HepG2 (cell line): ENCODE measurements at regions not wholly inside any gene's neighbourhood (a gene's known extent, or its start where the extent isn't known, plus 50 kb on each side); places are given as distances from the start of the nearest gene placed in this dataset.

Source experiments
- ATAC-seq: fragments of 200-7000 bp; cut with Tn5 transposase; 3 replicates; pipeline ENCODE4 v1.9.1; 2020; ENCODE audit warnings: mild to moderate bottlenecking, moderate library complexity
- BruUV-seq: library from RNA; stranded (reverse); fragments of 400-500 nt; replicated peaks from 2 replicates; lab custom pipeline; 2021; lab: Mats Ljungman, UMichigan
- CTCF ChIA-PET: fragments of 300-600 bp; formaldehyde crosslinking; extraction: SDS; loops from one replicate; lab custom pipeline; 2021; ENCODE audit warnings: low total read pairs, inconsistent platforms, low intra/inter-chr PET ratio; lab: Yijun Ruan, JAX
- POLR2A ChIA-PET: fragments of 350-600 bp; sonication (Branson Sonifier 250); formaldehyde crosslinking; loops from one replicate; lab custom pipeline; 2020; ENCODE audit warnings: antibody characterized with exemption, inconsistent platforms; lab: Yijun Ruan, JAX
- DNase-seq: peaks from one replicate; pipeline ENCODE4 v3.0.0-alpha.2; 2015; ENCODE audit warnings: low spot score
- FAIRE-seq: peaks from 3 replicates; lab custom pipeline; 2011; peaks lifted over from hg19 to GRCh38; lab: Jason Lieb, UNC
- H2AFZ ChIP-seq: one replicate; pipeline ENCODE4 v1.6.1; 2011; ENCODE audit warnings: low read length, inconsistent platforms
- H3K27ac ChIP-seq: fragments of 300-600 bp; 3 replicates; pipeline ENCODE4 v1.8.0; 2011; ENCODE audit warnings: mixed run types, mild to moderate bottlenecking, mixed read lengths, low read length, inconsistent platforms; ENCODE audit not compliant: insufficient read depth; ENCODE audit errors: extremely low read length
- H3K27me3 ChIP-seq, 2 experiments: fragments of 200-600 bp in 1 of 2; 2 replicates in 1 of 2; 3 replicates in 1 of 2; pipeline versions ENCODE4 v1.6.0 to v1.8.0; 2011; ENCODE audit warnings: low read length in 2 of 2, mild to moderate bottlenecking in 2 of 2, moderate library complexity in 2 of 2, inconsistent platforms in 1 of 2; ENCODE audit not compliant: insufficient read depth in 2 of 2, control insufficient read depth in 1 of 2
- H3K36me3 ChIP-seq, 2 experiments: fragments of 200-600 bp in 1 of 2; replicated peaks in 1 of 2; 2 replicates in 1 of 2; 3 replicates in 1 of 2; pipeline versions ENCODE4 v1.5.1 to v1.8.0; 2011; ENCODE audit warnings: low read length in 2 of 2, inconsistent platforms in 1 of 2; ENCODE audit not compliant: insufficient read depth in 2 of 2, control insufficient read depth in 1 of 2
- H3K4me1 ChIP-seq: 2 replicates; pipeline ENCODE4 v1.5.1; 2012; ENCODE audit warnings: low read length, inconsistent platforms; ENCODE audit not compliant: insufficient read depth
- H3K4me2 ChIP-seq: 2 replicates; pipeline ENCODE4 v1.6.0; 2011; ENCODE audit warnings: low read depth, low read length, inconsistent platforms
- H3K4me3 ChIP-seq, 3 experiments: fragments of 200-600 bp in 1 of 3; sonication (generic), shearing (Covaris generic) in 1 of 3; replicated peaks in 1 of 3; 2 replicates each; pipeline ENCODE4 v1.5.1; 2011 to 2016; ENCODE audit warnings: low read length in 3 of 3, inconsistent platforms in 2 of 3, low read depth in 2 of 3, mild to moderate bottlenecking in 2 of 3, control low read depth in 1 of 3, mixed read lengths in 1 of 3; ENCODE audit not compliant: insufficient read depth in 1 of 3
- H3K79me2 ChIP-seq: one replicate; pipeline ENCODE4 v1.6.1; 2011; ENCODE audit warnings: low read length, inconsistent platforms; ENCODE audit not compliant: insufficient read depth
- H3K9ac ChIP-seq: 2 replicates; pipeline ENCODE4 v1.6.0; 2011; ENCODE audit warnings: mild to moderate bottlenecking, low read depth, low read length, inconsistent platforms; ENCODE audit not compliant: insufficient read depth
- H3K9me3 ChIP-seq: 2 replicates; pipeline ENCODE4 v1.5.1; 2012; ENCODE audit warnings: mild to moderate bottlenecking, low read length
- H4K20me1 ChIP-seq: 2 replicates; pipeline ENCODE4 v1.6.0; 2011; ENCODE audit warnings: inconsistent platforms, mild to moderate bottlenecking, low read length, moderate library complexity; ENCODE audit not compliant: insufficient read depth
- CBX5 ChIP-seq: sonication (generic); formaldehyde crosslinking; IDR thresholded peaks from 2 replicates; pipeline ENCODE4 v1.4.0; 2020; ENCODE audit warnings: missing genetic modification reagents, borderline replicate concordance
- CHD4 ChIP-seq: fragments of 200-600 bp; sonication (generic); IDR thresholded peaks from 2 replicates; pipeline ENCODE4 v1.7.0; 2017; ENCODE audit warnings: mild to moderate bottlenecking, low read length, borderline replicate concordance
- FOXC1 ChIP-seq: sonication (generic); formaldehyde crosslinking; IDR thresholded peaks from 2 replicates; pipeline ENCODE4 v1.8.0; 2022; ENCODE audit warnings: mild to moderate bottlenecking, missing genetic modification reagents, borderline replicate concordance
- FOXO1 ChIP-seq: sonication (generic); formaldehyde crosslinking; IDR thresholded peaks from 2 replicates; pipeline ENCODE4 v1.4.0; 2020; ENCODE audit warnings: missing genetic modification reagents
- KDM3A ChIP-seq: IDR thresholded peaks from 2 replicates; pipeline ENCODE4 v1.6.1; 2018; ENCODE audit warnings: low read depth, missing compliant biosample characterization
- KLF11 ChIP-seq: IDR thresholded peaks from 2 replicates; pipeline ENCODE4 v1.6.1; 2016; ENCODE audit warnings: missing compliant biosample characterization
- MATR3 ChIP-seq: sonication (generic); formaldehyde crosslinking; IDR thresholded peaks from 2 replicates; pipeline ENCODE4 v1.4.0; 2020; ENCODE audit warnings: missing genetic modification reagents
- MTF2 ChIP-seq: sonication (generic); formaldehyde crosslinking; IDR thresholded peaks from 2 replicates; pipeline ENCODE4 v1.5.0; 2020; ENCODE audit warnings: missing genetic modification reagents, borderline replicate concordance
- PAX8 ChIP-seq: sonication (generic); formaldehyde crosslinking; IDR thresholded peaks from 2 replicates; pipeline ENCODE4 v1.8.0; 2022; ENCODE audit warnings: mild to moderate bottlenecking, missing genetic modification reagents, borderline replicate concordance
- PHF8 ChIP-seq: sonication (generic); formaldehyde crosslinking; IDR thresholded peaks from 2 replicates; pipeline ENCODE4 v1.5.0; 2020; ENCODE audit warnings: missing genetic modification reagents
- RCOR2 ChIP-seq: IDR thresholded peaks from 2 replicates; pipeline ENCODE4 v1.6.1; 2016; ENCODE audit warnings: missing biosample characterization, missing genetic modification reagents
- REL ChIP-seq: sonication (generic); formaldehyde crosslinking; conservative IDR thresholded peaks from 2 replicates; pipeline ENCODE4 v1.8.0; 2022; ENCODE audit warnings: mild to moderate bottlenecking, missing genetic modification reagents, moderate library complexity
- RFXANK ChIP-seq: IDR thresholded peaks from 2 replicates; pipeline ENCODE4 v1.6.1; 2016
- RXRB ChIP-seq: IDR thresholded peaks from 2 replicates; pipeline ENCODE4 v1.6.1; 2016; ENCODE audit warnings: borderline replicate concordance, missing genetic modification reagents, missing compliant biosample characterization
- SRY ChIP-seq: sonication (generic); formaldehyde crosslinking; IDR thresholded peaks from 2 replicates; pipeline ENCODE4 v1.8.0; 2022; ENCODE audit warnings: mild to moderate bottlenecking, missing genetic modification reagents
- ZKSCAN1 ChIP-seq: fragments of 150-350 bp; IDR thresholded peaks from 2 replicates; pipeline ENCODE4 v1.6.1; 2014; ENCODE audit warnings: low read length
- ZNF121 ChIP-seq: sonication (generic); formaldehyde crosslinking; IDR thresholded peaks from 2 replicates; pipeline ENCODE4 v1.5.0; 2020; ENCODE audit warnings: mild to moderate bottlenecking, missing genetic modification reagents
- ZNF20 ChIP-seq: sonication (generic); formaldehyde crosslinking; IDR thresholded peaks from 2 replicates; pipeline ENCODE4 v1.4.0; 2020; ENCODE audit warnings: mild to moderate bottlenecking, moderate library complexity, missing genetic modification reagents
- ZNF546 ChIP-seq: sonication (generic); formaldehyde crosslinking; conservative IDR thresholded peaks from 2 replicates; pipeline ENCODE4 v1.8.1; 2023; ENCODE audit warnings: mild to moderate bottlenecking, missing genetic modification reagents
- in situ Hi-C: cut with HindIII; loops from 2 replicates; pipeline ENCODE4 v1.10.0; 2017; ENCODE audit warnings: low pct_unique_long_range_greater_than_20kb; ENCODE audit not compliant: extremely low pct_ligation_motif_present
- intact Hi-C: fragments of 100-400 bp; cut with micrococcal nuclease; formaldehyde crosslinking; loops from one replicate; pipeline ENCODE4 v1.10.0; 2022; ENCODE audit not compliant: unreplicated experiment
- TF ChIP-seq, protein P1 (sequence below): sonication (generic); formaldehyde crosslinking; IDR thresholded peaks from 2 replicates; pipeline ENCODE4 v1.4.0; 2020; ENCODE audit warnings: mild to moderate bottlenecking, missing genetic modification reagents
- TF ChIP-seq, protein P2 (sequence below): sonication (generic); formaldehyde crosslinking; IDR thresholded peaks from 2 replicates; pipeline ENCODE4 v1.5.1; 2020; ENCODE audit warnings: mild to moderate bottlenecking, missing genetic modification reagents, borderline replicate concordance
- TF ChIP-seq, protein P3 (sequence below): sonication (generic); formaldehyde crosslinking; IDR thresholded peaks from 2 replicates; pipeline ENCODE4 v1.8.1; 2023; ENCODE audit warnings: mild to moderate bottlenecking, missing genetic modification reagents, borderline replicate concordance

DNA sequence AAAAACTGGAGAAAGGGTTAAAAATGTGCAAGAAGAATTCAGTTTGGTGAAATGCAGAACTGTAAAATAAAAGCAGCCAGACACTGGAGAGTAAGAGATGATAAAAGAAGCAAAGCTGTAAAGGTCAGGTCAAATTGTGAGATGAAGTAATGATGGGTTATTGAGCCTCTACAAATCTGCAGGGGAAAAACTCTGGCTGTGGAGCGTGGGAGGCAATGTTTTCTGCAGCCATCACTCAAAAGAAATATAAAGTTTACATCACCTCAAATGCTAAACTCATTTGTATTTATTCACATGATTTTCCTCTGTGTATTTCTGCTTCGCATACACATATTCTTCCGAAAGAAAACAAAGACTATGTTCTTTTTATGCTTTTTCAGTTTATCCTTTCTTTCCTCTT is 158.8 kb upstream of the GPR149 start (continued):
- TF ChIP-seq, protein P1, sequence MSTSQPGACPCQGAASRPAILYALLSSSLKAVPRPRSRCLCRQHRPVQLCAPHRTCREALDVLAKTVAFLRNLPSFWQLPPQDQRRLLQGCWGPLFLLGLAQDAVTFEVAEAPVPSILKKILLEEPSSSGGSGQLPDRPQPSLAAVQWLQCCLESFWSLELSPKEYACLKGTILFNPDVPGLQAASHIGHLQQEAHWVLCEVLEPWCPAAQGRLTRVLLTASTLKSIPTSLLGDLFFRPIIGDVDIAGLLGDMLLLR (CRISPR knock-in tag) = no peak
- TF ChIP-seq CBX5 (CRISPR knock-in tag) (no peak), PAX8 (no peak), ZKSCAN1 (no peak), FOXC1 (CRISPR knock-in tag) (no peak), PHF8 (CRISPR knock-in tag) (no peak)

DNA sequence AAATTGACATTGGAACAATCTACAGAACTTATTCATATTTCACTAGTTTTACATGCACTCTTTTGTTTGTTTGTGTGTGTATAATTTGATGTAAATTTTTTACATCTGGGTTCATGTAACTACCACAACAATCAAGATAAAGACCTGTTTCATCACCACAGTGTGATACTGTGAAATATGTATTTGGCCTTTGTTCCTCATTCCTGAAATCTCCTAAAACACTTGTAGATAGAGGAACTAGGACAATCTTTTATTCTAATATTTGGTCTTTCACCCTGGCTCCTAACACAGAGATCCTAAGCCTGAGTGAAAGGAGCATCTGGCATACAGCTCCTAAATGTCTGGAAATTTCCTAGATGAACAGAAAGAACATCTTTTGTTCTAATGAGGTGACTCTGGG is 155.0 kb upstream of the GPR149 start:
- ATAC-seq (no peak), DNase-seq (no peak), FAIRE-seq (no peak)
- Histone ChIP-seq H3K36me3 (no peaks in the 10 kb centered on the region), H3K27me3 (no peaks in the 10 kb centered on the region), H3K9ac (no peak overlapping the region), H4K20me1 (no peaks in the 10 kb centered on the region), H3K4me1 (no peaks in the 10 kb centered on the region), H3K9me3 (no peaks in the 10 kb centered on the region), H3K79me2 (no peaks in the 10 kb centered on the region), H3K27ac (no peak overlapping the region), H2AFZ (no peak overlapping the region), H3K4me3 (no peak overlapping the region), H3K4me2 (no peak overlapping the region)
- ChIA-PET CTCF (no interaction called here), POLR2A (no interaction called here)
- in situ Hi-C loops = no loop called here
- intact Hi-C loops = no loop called here
- no peak for TF ChIP-seq CHD4
- TF ChIP-seq FOXO1 = no peak
- no peak for TF ChIP-seq MATR3 (CRISPR knock-in tag)
- TF ChIP-seq RFXANK (CRISPR knock-in tag) = no peak
- TF ChIP-seq, protein P2, sequence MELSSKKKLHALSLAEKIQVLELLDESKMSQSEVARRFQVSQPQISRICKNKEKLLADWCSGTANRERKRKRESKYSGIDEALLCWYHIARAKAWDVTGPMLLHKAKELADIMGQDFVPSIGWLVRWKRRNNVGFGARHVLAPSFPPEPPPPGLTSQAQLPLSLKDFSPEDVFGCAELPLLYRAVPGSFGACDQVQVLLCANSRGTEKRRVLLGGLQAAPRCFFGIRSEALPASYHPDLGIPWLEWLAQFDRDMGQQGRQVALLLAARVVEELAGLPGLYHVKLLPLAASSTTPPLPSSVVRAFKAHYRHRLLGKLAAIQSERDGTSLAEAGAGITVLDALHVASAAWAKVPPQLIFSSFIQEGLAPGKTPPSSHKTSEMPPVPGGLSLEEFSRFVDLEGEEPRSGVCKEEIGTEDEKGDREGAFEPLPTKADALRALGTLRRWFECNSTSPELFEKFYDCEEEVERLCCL (CRISPR knock-in tag) = no peak
- no peak for TF ChIP-seq ZNF546 (CRISPR knock-in tag)
- TF ChIP-seq SRY (CRISPR knock-in tag) = no peak
- no peak for TF ChIP-seq ZNF20 (CRISPR knock-in tag)
- no peak for TF ChIP-seq RXRB (CRISPR knock-in tag)
- TF ChIP-seq REL (CRISPR knock-in tag) = no peak
- TF ChIP-seq KDM3A (CRISPR knock-in tag) = no peak
- no peak for TF ChIP-seq ZNF121
- no peak for TF ChIP-seq MTF2 (CRISPR knock-in tag)
- no peak for TF ChIP-seq RCOR2 (CRISPR knock-in tag)
- TF ChIP-seq, protein P3, sequence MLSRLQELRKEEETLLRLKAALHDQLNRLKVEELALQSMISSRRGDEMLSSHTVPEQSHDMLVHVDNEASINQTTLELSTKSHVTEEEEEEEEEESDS (CRISPR knock-in tag) = no peak
- no peak for TF ChIP-seq KLF11
- no TSS peak for BruUV-seq
